Right lobe of liver (tissue), 6 donors: ENCODE measurements at regions not wholly inside any gene's neighbourhood (a gene's known extent, or its start where the extent isn't known, plus 50 kb on each side); places are given as distances from the start of the nearest gene placed in this dataset.

Experiments used
- ATAC-seq, 4 donors: fragments of 200-7000 bp; cut with Tn5 transposase; one replicate each; pipeline ENCODE4 v1.9.1; 2020; ENCODE audit warnings: mild to moderate bottlenecking in 4 of 4, moderate library complexity in 4 of 4
- DNase-seq, 3 donors: peaks; one replicate each; pipeline ENCODE4 v3.0.0-alpha.2; 2020
- H3K27ac ChIP-seq, 3 donors: fragments of 200-600 bp; one replicate each; pipeline ENCODE4 v1.8.0; 2022
- H3K27me3 ChIP-seq, 2 donors: fragments of 200-600 bp; one replicate each; pipeline ENCODE4 v1.8.0; 2022
- H3K36me3 ChIP-seq, 4 donors: fragments of 200-600 bp; sonication (generic) in 1 of 4; one replicate each; pipeline versions ENCODE4 v1.5.1 to v1.8.0; 2017 to 2022; ENCODE audit warnings: control low read depth in 1 of 4
- H3K4me1 ChIP-seq, 4 donors: fragments of 200-600 bp; sonication (generic) in 1 of 4; one replicate each; pipeline versions ENCODE4 v1.5.1 to v1.8.0; 2017 to 2022; ENCODE audit warnings: control low read depth in 1 of 4
- H3K4me3 ChIP-seq, 3 donors: fragments of 200-600 bp; one replicate each; pipeline ENCODE4 v1.8.0; 2022
- H3K9me3 ChIP-seq, 4 donors: fragments of 200-600 bp; sonication (generic) in 1 of 4; one replicate each; pipeline versions ENCODE4 v1.5.1 to v1.8.0; 2017 to 2022; ENCODE audit warnings: control low read depth in 1 of 4
- CTCF ChIP-seq, 4 donors: fragments of 200-600 bp in 3 of 4; fragments of 450-650 bp in 1 of 4; IDR thresholded peaks; one replicate each; pipeline versions ENCODE4 v1.5.1 to v1.8.0; 2016 to 2022; ENCODE audit warnings: antibody characterized with exemption in 4 of 4, mild to moderate bottlenecking in 2 of 4
- POLR2A ChIP-seq: fragments of 450-650 bp; IDR thresholded peaks from one replicate; pipeline ENCODE4 v1.6.1; 2017; ENCODE audit warnings: antibody characterized with exemption, mild to moderate bottlenecking
- WGBS: methylation state at CpG from one replicate; pipeline ENCODE4 v1.1.6; 2018; ENCODE audit warnings: low coverage, low lambda C conversion rate; ENCODE audit not compliant: insufficient coverage; ENCODE audit errors: missing lambda C conversion rate; 5-methylcytosine and 5-hydroxymethylcytosine counted together
- intact Hi-C, 2 donors: fragments of 100-400 bp; cut with DNase I; formaldehyde crosslinking; loops; one replicate each; pipeline versions ENCODE4 v1.11.2 to v1.14.1; 2022
- donor health status: DM: no; HTN: yes; CAD: no.
- donor health status: DM: no; HTN: no; CAD: no.
- donor health status: DM: no; HTN: no; CAD: no.
- donor health status: DM: no; HTN: yes; CAD: no.
- donor health status: DM: no; HTN: yes; CAD: no.

GRCh38 chr2:121855510-121855909 is 100.1 kb downstream of the TSN start:
- WGBS = 12% methylated on average over 4 of the region's 4 CpGs
- intact Hi-C loops = no loop called here
- Histone ChIP-seq H3K9me3 (no peaks in the 10 kb centered on the region), H3K4me1 (no peaks in the 10 kb centered on the region), H3K27ac (no peak overlapping the region), H3K27me3 (no peaks in the 10 kb centered on the region), H3K36me3 (no peaks in the 10 kb centered on the region), H3K4me3 (no peak overlapping the region)
- no peak for TF ChIP-seq POLR2A
- no peak for TF ChIP-seq CTCF (IDR thresholded peaks at IDR 0.05)
- no peak for DNase-seq
- ATAC-seq = no peak

- intact Hi-C loops = no loop called here
- no peak overlapping the region for H3K4me3 ChIP-seq
- H3K9me3 ChIP-seq = no peaks in the 10 kb centered on the region
- H3K27me3 ChIP-seq = no peaks in the 10 kb centered on the region
- H3K27ac ChIP-seq = no peak overlapping the region
- TF ChIP-seq POLR2A (no peak), CTCF (IDR thresholded peaks at IDR 0.05) (no peak)
- ATAC-seq (no peak), DNase-seq (no peak)
- no peaks in the 10 kb centered on the region for H3K36me3 ChIP-seq
- WGBS = 21% methylated on average over 3 of the region's 3 CpGs
- H3K4me1 ChIP-seq = no peaks in the 10 kb centered on the region
Measured at GRCh38 chr2:121856360-121856759, 100.9 kb downstream of the TSN start.

GRCh38 chr2:121858369-121858768 is 102.9 kb downstream of the TSN start:
- Histone ChIP-seq H3K4me1 (no peaks in the 10 kb centered on the region), H3K9me3 (no peaks in the 10 kb centered on the region), H3K27ac (no peak overlapping the region), H3K27me3 (no peaks in the 10 kb centered on the region), H3K36me3 (no peaks in the 10 kb centered on the region), H3K4me3 (no peak overlapping the region)
- WGBS = 67% methylated on average over 2 of the region's 2 CpGs
- TF ChIP-seq POLR2A (no peak), CTCF (IDR thresholded peaks at IDR 0.05) (no peak)
- intact Hi-C loops = no loop called here
- no peak for DNase-seq
- no peak for ATAC-seq

GRCh38 chr2:121858847-121859246 is 103.4 kb downstream of the TSN start:
- H3K4me3 ChIP-seq = no peak overlapping the region
- DNase-seq = no peak
- intact Hi-C loops = no loop called here

More at GRCh38 chr2:121858847-121859246, 103.4 kb downstream of the TSN start:
- Histone ChIP-seq H3K9me3 (no peaks in the 10 kb centered on the region), H3K4me1 (no peaks in the 10 kb centered on the region), H3K27me3 (no peaks in the 10 kb centered on the region), H3K36me3 (no peaks in the 10 kb centered on the region), H3K27ac (no peak overlapping the region)
- 11% methylated on average over 1 of the region's 2 CpGs for WGBS
- no peak for ATAC-seq
- no peak for TF ChIP-seq CTCF (IDR thresholded peaks at IDR 0.05)
- no peak for TF ChIP-seq POLR2A
